HG03575 (cell line): ENCODE measurements at regions not wholly inside any gene's neighbourhood (a gene's known extent, or its start where the extent isn't known, plus 50 kb on each side); places are given as distances from the start of the nearest gene placed in this dataset.
"Not testable (repeated sequence)": the region's sequence is repeated elsewhere in the genome, so short reads cannot be mapped to it uniquely, and the experiment has no call there.

Source experiments
- ATAC-seq: cut with Tn5 transposase; IDR thresholded peaks from one replicate; pipeline ENCODE4 v1.9.1; 2021; ENCODE audit not compliant: unreplicated experiment, insufficient number of reproducible peaks, low FRiP score; ENCODE audit errors: extremely low read depth

DNA sequence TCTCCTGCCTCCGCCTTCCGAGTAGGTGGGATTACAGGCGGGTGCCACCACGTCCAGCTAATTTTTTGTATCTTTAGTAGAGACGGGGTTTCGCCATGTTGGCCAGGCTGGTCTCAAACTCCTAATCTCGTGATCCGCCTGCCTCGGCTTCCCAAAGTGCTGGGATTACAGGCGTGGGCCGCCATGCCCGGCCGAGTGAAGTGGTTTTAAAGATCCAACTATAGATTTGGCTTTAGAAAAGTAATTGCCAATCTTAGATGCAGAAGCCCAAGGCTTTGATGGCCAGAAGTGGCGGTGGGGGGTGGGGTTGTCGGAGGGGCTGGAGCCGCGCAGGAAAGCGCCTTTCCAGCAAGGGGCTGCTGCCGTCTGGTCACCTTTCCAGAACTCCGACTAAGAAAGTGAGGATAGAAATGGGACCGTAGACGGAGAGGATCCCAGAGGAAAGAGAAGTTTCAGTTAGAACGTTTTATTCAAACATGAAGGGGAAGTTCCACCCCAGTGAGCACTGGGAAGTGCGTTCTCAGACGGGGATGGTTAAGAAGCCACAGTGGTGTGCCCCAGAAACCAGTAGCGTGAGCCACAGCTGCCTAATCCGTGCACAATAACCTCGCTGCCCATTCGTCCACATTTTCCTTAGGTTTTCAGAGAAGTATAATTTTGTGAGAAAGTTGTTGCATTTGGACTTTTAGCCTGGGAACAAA is 69.7 kb downstream of the DLL1 start:
- ATAC-seq, result no peak

DNA sequence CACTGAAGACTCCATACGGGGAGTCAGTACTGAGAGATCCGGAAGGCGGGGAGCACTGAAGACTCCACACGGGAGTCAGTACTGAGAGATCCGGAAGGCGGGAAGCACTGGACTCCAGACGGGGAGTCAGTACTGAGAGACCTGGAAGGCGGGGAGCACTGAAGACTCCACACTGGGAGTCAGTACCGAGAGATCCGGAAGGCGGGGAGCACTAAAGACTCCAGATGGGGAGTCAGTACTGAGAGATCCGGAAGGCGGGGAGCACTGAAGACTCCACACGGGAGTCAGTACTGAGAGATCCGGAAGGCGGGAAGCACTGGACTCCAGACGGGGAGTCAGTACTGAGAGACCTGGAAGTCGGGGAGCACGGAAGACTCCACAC is 77.2 kb downstream of the DLL1 start:
- not testable (repeated sequence) for ATAC-seq

DNA sequence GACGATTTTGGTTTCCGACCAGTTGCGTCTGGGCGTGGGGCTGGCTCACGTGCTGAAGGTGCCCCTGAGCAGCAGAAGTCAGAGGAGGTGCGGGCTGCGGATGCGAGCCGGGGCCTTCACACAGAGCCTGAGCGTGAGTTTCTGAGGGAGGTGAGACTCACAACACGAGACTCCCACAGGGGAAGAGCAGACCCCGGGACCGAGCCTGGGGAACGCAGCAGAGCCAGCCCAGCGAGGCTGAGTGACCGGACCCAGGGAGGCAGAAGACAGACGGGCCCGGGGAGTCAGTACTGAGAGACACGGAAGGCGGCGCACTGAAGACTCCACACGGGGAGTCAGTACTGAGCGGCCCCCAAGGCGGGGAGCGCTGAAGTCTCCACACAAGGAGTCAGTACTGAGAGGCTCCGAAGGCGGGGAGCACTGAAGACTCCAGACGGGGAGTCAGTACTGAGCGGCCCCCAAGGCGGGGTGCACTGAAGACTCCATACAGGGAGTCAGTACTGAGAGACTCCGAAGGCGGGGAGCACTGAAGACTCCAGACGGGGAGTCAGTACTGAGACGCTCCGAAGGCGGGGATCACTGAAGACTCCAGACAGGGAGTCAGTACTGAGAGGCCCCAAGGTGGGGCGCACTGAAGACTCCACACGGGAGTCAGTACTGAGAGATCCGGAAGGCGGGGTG is 77.8 kb downstream of the DLL1 start:
- no peak for ATAC-seq

DNA sequence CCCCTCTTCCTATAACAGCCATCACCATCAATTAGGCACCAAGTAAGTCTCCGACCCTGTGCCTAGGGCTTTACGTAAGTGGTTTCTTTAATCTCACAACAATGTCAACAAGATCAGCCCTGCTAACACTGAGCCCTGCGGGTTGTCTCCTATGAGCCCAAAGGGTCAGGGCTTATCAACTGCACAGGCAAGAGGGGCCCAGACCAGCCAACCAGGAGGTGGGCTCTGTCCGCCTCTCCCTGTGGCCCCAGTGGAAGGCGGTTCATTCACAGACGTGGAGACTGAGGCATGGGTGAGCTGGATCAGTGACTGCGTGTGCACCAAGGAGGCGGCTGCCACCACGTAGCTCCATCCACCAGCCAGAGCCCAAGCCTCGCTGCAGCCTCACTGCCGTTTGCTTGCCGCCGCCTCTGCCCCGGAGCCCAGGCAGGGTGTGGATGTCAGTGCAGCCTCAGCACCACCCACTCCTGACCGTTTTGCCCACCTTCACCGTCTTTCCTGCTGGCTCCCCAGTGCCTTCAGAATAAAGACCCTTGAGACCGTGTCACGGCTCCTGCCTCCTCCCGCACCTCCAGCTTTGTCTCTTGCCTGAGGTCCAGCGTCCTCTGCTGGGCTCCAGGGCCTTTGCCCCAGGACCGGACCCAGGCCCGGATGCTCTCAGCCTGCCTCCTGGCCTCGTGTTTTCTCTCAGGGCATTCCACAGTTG is 78.7 kb downstream of the DLL1 start:
- no peak for ATAC-seq

DNA sequence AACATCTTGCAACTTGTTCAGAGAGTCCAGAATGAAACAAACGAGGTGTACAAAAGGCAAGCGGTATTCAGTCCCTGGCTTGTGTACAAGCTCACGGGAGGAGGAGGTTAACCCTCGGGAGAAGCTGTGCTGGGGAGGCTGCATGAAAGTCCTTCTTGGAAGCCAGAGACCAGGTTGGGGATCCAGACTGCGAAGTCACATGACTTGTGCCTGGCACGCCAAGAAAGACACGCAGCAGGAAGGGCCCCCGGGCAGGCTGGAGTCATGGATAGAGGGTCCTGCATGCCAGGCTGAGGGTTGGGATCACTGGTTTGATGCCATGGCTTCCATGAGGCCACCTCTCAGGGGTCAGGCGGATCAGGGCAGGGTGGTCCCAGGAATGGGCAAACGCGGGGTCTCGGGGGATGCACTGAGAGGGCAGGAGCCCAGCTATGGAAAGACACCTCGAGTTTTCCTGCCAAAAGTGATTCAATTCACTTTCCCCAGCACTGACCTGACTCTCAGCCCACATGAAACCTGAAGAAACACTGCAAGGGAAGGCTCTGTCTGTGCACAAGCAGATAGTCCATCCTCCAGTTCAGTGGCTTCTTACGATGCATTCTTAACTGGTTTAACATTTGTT is 79.4 kb downstream of the DLL1 start:
- ATAC-seq, result no peak

DNA sequence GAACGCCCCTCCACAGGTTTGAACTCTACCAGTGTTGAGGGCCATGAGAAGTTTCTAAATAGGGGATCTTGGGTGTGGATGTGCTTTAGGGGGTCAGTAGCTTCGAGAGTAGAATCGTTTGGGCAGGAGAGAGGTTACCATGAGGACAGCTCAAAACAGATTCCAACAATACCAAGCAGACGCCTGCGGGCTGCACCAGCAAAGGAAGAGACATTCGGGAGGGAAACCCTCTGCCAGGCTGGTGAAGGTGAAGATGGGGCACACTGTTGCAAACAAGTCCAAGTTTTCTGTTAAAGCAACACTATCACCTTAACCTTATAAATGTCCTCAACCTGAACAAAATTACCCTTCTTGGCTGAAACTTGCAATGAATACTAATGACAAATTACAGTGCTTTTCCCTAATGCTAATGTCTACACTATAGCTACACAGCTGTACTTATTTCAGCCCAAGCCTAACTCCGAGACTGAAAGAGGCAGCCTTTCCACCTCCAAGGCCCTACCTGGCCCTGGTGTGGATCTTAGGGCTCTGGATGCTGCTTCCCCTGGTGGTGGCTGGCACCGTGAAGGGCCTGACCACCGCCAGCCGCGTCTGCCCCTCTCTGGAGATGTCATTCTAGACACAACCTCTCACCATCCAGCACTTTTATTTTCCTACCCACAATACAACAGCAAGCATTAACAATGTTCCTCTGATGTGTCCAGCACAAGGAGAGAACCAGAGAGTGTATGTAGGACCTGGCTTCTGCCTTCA is 80.1 kb downstream of the DLL1 start:
- ATAC-seq, result no peak

DNA sequence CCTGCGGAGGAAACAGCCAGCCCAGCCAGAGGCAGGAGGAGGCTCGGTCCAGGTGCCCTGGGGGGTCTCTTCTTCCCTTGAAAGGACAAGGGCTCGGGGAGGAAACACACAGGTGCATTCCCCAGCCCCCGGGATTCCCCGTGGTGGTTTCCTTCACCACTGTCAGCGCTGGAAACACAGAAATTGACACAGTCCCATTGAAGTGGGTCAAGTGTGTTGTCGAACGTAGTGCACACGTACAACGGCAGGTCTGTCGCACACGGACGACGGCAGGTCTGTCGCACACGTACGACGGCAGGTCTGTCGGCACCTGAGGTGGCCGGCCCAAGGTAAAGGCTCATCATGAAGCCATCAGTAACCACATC is 80.9 kb downstream of the DLL1 start:
- no peak for ATAC-seq

DNA sequence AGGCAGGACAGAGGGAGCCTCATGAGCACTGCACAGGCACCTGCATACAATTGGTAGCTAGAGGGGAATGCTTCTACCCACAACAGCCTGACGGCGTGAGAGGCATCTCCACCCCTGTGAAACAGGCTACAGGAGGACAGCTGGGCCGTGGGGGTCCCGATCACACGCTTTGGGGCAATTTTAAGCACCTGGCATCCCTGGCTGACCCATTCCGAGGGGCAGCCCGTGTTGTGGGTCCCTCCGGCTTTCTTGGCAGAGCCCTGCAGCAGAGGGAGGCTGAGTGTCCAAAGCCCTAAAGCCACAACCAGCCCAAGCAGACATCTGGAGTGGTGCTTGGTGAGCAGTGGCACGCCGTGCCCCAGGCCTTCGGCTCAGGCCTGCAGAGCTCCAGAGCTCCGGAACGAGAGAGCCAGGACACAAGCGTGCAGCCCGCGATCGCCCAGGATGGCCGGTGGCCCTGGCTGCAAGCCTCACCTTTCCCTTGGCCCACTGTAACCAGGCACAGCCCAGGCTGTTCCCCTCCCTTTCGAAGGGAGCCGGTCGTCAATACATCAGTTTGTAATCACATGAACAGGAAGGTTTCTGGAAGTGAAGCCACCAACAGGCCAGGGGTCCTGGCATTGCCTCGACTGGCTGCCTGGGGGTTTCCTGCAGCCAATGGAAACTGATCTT is 81.4 kb downstream of the DLL1 start:
- ATAC-seq, result no peak

DNA sequence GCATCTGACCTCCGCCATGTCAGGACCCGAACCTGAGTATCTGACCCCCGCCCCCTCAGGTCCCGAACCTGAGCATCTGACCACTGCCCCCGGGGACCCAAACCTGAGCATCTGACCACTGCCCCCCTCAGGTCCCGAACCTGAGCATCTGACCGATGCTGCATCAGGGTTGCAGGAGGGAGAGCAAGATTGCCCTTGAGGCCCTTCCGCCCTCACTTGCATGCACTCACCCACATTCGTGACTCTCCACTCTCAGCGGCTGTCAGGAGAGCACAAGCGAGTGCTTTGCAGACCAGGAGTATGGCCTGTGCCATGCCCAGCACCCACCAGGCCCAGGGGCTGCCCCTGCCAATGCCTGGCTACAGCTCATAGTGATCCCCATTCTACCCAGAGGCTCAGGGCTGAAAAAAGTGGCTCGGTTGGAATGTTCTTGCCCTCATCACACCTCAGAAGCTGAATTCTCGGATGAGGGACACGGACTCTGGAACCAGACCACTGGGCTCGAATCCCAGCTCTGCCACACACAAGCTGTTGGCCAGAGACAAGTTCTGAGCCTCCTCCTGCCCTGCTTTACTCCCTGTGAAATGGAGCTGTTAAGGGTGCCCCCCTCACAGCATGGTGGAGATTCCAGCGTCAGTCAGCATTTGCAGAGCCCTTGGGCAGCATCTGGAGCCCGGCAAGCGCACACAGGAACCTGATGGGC is 82.1 kb downstream of the DLL1 start:
- ATAC-seq, result no peak

DNA sequence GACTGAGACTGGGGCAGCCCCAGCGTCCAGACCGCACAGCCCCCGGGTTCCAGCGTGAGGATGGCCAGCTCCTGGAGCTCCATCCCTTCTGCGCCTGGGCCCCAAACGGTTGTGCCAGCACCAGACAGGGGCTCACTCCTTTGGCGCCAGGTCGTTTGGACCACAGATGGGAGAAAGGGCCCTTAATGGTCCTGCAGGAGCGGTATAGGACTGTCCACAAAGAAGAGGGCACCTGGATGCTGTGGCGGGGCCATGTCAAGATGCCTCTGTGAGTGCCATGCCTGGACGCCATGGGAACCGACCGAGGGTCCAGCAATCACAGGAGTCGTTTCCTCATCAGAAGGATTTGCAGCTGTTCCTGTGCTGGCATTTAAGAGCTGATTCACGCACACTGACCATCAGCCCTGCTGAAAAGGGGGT is 82.7 kb downstream of the DLL1 start:
- ATAC-seq, result no peak

DNA sequence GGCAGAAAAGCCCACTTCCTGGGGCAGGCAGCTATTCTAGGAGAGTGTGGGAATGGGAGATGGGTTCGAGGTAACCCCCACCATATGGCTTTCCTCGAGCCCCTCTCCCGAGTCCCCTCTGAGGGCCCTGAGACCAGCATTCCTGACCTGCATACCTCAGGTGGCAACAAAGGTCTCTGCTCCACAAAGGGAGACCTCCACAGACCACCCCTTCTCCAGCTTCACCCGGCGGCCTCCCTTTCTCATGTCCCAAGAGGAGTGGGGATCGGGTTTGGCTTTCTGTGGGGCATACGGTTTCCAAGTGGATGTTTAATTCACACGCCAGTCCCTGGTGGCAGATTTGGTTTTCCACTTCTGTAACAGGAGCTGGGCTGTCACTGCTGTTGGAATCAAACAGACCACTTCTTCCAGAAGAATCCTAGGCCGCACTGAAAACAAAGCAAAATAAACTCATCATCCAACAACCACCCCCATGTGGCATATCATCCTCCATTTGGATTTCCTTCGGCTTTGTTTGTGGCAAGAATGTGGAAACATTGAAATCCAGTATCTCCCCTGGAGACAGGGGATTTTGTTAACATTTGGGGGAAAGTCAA is 83.2 kb downstream of the DLL1 start:
- ATAC-seq, result no peak

DNA sequence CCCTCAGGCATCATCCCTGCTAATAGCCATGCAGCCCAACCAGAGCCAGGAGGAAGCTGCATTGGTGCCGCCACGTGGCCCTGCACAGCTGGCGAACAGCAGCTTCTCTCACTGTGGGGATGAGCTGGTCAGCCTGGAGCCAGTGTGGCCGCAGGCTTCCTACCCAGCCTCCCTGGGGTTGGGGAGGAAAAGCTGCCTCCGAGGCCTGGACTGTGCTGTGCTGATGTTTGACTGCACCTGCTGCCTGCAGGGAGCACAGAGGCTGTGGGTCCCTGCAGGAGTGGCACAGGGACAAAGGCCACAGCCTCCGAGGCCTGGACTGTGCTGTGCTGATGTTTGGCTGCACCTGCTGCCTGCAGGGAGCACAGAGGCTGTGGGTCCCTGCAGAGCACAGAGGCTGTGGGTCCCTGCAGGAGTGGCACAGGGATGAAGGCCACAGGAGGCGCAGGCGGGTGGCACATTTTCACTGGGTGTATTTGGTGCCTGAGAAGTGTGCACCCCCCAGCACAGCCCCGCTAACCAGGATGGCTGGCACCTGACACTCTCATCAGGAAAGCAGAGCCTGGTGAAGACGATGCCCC is 83.9 kb downstream of the DLL1 start:
- no peak for ATAC-seq

DNA sequence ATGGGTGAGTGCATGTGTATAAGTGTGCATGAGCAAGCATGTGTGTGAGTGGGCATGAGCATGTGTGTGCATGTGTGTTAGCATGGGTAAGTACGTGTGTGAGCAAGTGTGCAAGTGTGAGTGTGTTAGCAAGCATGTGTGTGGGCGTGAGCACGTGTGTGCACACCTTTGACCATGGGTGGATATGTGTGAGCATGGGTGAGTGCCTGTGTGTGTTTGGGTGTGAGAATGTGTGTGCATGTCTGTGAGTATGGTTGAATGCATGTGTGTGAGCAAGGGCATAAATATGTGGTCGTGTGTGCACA is 84.6 kb downstream of the DLL1 start:
- no peak for ATAC-seq

DNA sequence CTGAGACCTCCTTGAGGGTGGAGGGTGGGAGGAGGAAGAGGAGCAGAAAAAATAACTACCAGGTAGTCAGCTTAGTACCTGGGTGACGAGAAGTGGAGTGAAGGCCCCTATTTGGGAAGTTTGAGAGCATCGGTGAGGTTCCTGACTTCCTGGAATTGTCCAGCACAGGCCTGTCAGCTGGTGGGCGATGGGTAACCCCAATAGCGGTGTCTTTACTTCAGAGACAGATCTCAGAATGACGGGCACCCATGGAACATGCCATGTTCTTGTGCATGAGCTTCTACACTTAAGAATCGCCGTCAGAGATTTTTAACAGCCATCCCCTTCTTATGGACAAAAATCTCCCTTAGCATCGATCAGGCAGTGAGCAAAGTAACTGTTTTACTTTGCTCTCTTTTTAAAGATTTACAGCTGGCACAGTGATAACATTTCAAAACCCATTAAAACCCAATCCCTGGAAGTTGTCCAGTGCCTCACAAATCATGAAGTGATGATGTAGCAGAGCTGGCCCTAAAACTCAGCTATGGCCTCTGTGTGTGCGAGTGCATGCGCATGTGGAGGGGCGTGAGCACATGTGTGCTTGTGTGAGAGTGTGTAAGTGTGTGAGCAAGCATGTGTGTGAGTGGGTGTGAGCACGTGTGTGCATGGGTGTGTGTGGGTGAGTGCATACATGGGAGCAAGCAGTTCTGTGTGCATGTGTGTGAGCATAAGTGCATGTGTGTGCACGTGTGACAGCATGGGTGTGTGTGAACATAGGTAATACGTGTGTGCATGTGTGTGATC is 85.2 kb downstream of the DLL1 start:
- ATAC-seq, result no peak

DNA sequence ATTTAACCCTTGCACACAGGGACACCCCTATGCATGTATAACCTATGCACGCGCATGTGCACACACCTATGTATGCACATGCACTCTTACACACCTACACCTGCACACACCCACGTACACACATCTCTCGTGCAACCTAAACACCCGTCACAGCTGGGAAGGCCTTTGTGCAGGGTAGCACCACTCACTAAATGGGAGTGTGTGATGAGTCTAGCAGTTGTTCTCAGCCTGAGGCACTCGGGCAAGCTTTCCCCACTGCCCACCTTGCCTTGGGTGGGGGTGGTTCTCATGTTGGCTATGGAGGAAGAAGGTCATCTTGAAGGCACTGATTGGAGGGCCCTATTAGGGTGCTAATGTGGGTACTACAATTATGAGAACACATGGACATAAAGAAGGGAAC is 85.8 kb downstream of the DLL1 start:
- ATAC-seq, result no peak

DNA sequence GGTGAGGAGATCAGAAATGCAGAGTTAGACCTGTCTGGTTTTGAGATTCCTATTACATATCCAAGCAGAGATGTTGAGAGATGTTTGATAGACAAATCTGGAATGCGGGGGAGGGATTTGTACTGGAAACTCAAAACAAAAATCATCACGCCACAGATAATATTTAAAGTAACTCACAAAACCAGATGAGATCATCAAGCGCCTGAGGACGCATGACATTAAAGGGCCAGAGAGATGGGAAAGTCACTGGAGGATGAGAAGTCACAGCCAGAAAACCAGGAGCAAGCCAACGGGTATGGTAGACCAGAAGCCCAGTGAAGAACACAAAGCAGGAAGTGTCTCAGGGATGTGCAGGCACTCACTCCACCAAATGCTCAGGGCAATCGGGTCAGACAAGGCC is 87.7 kb downstream of the DLL1 start:
- ATAC-seq, result no peak
